Stimulated activated naive CD4-positive, alpha-beta T cell (primary cell): ENCODE measurements at regions not wholly inside any gene's neighbourhood (a gene's known extent, or its start where the extent isn't known, plus 50 kb on each side); places are given as distances from the start of the nearest gene placed in this dataset.

Source experiments
- DNase-seq, 6 experiments: peaks; one replicate each; lab custom pipeline; 2025; lab: John Stamatoyannopoulos, UW

GRCh38 chr1:182293119-182293589, 98.4 kb downstream of the GLUL start:
- DNase-seq, result no peak

DNA sequence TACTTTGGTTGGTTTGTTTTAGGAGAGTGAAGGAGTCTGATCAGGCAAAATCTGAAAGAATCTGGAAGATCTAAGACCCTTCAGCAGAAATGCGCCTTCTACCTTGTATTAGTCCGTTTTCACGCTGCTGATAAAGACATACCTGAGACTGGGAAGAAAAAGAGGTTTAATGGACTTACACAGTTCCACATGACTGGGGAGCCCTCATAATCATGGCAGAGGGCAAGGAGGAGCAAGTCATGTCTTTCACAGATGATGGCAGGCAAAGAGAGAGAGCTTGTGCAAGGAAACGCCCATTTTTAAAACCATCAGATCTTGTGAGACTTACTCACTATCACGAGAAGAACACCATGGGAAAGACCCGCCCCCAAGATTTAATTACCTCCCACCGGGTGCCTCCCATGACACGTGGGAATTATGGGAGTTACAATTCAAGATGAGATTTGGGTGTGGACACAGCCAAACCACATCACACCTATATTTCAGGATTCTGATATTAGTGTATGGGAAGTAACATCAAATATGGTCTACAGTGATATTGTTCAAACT, 99.3 kb downstream of the GLUL start:
- DNase-seq, result no peak

- no peak for DNase-seq
Measured at GRCh38 chr1:182291584-182292192, 99.9 kb downstream of the GLUL start.

GRCh38 chr1:182288749-182289604, 102.6 kb downstream of the GLUL start:
- no peak for DNase-seq

GRCh38 chr1:182286761-182287160, 104.8 kb downstream of the GLUL start:
- no peak for DNase-seq

DNA sequence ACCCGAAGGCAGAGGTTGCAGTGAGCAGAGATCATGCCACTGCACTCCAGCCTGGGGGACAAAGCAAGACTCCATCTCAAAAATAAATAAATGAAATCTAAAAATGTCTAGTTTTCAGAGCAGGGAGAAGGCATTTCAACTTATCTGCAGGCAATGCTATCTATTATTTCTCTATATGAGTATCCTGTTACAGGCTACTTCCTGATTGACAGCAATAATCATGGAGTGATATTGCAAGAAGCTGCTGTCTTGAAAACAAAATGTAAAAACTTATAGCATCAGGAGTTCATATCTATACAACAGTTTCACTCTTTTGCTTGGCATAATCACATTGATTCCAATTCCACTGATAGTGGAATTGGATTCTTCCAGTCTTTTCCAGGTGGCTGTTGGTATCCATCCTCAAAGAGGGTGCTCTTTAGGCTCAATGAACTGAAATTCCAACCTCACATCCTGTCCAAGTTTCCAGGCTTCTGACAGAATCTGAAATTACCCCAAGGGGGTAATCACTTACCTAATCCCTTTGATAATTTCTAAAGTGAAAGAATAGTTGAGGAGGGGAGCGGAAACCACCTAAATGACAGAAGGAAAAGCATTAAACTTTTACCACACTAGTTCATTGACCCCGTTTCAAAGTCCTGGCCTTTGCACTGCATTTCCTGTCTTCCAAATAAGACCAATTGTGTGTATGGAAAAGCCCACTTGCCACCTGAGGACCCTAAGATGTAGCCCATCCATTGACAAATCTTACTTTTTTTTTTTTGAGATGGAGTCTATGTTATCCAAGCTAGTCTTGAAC, 107.6 kb downstream of the GLUL start:
- no peak for DNase-seq

- DNase-seq, result no peak
Measured at GRCh38 chr1:182281541-182281940, 110.0 kb downstream of the GLUL start.

DNA sequence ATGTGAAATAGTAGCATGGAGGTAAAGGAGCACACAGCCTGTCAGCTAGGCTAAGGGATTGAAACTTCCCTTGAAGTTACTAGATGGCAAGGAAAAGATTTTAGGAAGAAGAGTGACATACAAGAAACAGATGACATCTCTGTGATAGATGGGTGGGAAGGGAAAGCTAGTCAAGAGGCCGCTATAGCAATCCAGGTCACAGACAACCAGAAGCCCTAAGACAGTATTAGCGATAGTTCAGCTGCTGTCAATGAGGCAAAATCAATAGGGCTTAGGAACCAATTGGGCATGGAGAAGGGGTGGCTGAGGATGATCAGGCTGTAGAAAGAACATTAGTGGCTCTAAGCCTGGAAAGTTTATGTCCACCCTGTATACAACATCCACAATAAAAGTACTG, 111.1 kb downstream of the GLUL start:
- no peak for DNase-seq

DNA sequence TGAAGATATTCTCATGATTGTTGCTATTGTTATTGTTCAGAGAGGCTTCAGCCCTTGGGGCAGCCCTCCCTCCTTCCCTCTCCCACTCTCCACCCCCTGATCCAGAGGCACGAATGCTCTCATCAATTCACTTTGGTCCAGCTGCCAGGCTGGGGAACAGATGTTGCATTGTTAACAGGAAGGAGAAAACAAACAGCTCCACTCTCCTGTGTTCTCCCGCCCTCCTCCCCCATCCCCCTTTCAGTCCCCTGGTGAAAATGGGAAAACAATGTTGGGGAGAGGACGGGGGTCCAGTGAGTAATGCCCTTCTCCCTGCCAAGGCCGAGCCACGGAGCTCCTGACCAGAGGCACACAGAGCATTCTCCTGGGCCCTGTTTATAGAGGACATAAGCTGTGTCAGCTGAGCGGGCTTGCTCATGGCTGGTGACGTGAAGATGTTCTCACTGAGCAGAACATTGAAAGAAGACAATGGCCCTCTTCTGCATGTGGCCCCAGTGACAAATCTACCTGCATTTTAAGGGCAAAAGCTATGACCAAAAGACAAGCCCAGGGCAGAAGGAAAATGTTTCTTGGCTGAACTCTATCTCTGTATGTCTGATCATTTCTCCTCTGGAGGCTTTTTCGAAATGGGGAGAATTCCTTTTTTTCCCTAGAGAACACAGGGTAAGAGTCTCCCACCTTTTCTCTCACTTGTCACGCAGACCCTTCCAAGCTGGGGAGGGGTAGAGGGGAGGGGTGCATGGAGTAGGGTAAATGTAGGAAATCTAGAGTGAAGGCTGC, 111.7 kb downstream of the GLUL start:
- DNase-seq, result no peak

DNA sequence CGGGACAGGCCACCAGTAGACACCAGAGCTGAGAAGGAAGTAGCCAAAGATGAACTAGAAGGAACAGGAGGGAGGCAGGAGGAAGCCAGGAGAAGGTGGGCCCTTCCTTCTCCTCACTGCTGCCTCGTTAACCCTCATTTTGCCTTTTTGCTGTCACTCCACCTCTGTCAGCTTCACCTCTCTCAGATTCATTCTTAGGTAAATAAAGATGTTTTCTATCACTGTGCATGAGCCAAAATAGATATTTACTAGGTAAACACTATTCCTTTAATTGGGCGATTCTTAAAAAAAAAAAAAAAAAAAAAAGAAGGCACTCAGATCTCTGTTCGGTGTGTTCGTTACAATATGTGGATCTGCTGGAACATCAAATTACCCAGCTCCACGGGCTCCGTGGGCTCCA, 112.3 kb downstream of the GLUL start:
- no peak for DNase-seq

DNA sequence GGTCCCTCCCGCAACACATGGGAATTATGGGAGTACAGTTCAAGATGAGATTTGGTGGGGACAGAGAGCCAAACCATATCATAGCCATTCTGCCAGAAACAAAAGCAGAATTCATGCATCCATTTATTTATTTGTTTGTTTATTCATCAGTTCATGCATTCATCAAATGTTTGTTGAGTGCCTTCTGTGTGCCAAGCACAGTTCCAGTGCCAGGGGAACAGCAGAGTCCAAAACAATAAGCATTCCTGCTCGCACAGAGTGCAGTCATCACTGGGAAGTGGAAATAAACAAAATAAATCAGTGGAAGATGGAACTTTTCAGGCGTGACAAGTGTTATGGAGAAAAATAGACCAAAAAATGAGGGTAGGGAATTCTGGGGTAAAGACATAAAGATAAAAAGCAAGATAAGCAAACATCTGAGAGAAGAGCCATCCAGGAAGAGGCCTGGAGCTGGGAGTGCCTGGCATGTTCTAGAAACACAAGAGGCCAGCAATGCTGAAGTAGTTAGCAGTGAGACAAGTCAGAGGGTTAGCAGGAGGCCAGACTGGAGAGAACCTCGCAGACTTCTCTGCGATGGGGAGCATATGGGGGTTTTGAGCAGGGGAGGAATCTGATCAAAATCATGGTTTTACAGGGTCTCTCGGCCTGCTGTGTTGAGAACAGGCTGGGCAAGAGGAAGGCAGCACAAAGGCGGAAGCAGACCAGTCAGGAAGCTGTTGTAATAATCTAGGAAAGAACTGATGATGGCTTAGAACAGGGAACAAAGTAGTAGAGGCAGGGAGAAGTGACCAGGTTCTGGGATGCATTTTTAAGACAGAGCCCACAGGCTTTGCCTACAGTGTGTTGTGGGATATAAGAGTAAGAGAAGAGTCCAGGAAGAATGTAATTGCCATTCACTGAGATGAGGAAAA, 113.2 kb downstream of the GLUL start:
- DNase-seq, result no peak

DNA sequence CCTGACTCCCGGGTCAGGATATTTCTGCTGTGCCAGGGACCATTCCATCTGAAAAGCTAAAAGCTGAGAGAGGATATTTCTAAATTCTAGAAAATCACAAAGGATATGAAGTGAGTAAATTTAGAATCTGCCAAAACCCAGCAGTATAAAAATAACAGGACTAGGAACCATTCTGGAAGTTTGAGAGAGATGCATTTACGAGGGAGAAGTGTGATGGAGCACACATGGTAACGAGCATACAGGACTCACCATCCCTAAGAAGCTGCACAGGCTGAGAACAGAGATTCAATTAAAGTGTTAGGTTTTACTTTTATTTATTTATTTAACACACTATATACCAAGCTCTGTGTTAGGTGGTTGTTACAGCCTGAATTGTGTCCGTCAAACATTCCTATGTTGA, 116.3 kb downstream of the GLUL start:
- DNase-seq, result no peak

DNA sequence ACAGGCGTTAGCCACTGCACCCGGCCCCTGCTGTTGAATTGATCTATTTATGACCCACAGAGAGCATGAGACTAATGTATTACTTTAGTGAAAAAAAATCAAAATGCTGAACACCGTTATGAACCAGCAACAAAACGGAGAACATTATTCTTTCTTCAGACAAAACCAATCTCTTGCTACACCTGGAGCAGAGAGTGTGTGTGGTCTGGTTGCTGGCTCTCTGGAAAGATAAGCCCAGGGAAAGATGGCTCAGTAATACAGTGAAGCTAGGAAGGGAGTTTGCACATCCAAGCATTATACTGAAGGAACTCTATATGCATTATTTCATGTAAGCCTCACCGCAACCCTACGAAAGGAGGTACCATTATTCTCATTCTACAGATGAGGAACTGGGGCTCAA, 117.0 kb downstream of the GLUL start:
- no peak for DNase-seq

GRCh38 chr1:182270731-182271130, 120.9 kb downstream of the GLUL start:
- DNase-seq, result no peak

GRCh38 chr1:182269097-182269496, 122.5 kb downstream of the GLUL start:
- DNase-seq, result no peak

DNA sequence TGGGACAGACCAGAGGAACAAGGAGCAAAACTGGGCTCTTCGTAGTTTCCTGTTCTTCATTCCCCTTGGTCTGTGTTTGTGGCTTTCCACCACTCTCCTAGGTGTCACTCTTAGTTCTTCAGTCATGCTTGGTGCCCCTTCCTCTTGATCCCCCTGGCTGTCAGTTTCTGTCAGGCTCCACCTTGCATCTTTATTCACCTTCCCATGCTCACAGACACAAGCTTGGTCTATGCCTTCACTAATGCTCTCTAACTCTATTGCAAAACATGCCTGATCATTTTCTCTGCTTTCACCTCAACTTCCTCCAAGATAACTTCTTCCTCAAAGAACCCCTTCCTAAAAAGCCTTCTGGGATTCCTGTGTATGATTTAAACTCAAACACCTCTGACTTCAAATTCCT, 122.9 kb downstream of the GLUL start:
- no peak for DNase-seq

- DNase-seq, result no peak
Measured at GRCh38 chr1:182264185-182264584, 127.4 kb downstream of the GLUL start.

GRCh38 chr1:182263706-182264105, 127.9 kb downstream of the GLUL start:
- DNase-seq, result no peak

DNA sequence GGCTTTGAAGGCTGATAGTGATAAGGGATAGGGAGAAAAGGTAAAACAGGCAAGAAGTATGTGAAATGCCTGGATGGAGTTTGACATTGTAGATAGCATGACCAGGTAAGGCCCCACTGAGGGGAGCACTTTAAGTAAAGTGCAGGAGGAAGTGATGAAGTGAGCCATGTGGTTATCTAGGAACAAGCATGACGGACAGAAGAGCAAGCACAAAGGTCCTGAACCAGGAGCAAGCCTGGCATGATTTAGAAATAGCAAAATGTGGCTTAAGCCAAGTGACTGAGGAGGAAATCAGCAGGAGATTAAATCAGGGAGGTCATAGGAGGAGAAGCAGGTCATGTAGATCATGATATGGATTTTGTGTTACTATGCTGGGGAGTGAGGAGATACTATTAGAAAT, 129.2 kb downstream of the GLUL start:
- no peak for DNase-seq

DNA sequence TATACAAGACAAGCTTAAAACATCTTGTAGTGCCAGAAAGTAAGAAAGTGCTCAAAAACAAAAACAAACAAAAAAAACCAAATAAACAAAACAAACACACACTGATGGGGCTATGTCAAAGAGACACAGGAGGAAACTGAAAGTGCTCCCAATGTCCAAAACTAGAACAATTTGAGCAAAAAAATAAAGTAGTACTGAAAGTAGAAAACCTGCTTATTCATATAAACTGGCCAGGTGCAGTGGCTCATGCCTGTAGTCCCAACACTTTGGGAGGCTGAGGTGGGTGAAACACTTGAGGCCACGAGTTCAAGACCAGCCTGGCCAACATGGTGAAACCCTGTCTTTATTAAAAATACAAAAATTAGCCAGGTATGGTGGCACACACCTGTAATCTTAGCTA, 129.9 kb downstream of the GLUL start:
- DNase-seq, result no peak

GRCh38 chr1:182260516-182260915, 131.1 kb downstream of the GLUL start:
- no peak for DNase-seq
